ENCODE measurements at regions not wholly inside any gene's neighbourhood (a gene's known extent, or its start where the extent isn't known, plus 50 kb on each side); places are given as distances from the start of the nearest gene placed in this dataset.
A peak's percentile ranks its signal among the peaks of the same experiment; 100 is the strongest.

DNA sequence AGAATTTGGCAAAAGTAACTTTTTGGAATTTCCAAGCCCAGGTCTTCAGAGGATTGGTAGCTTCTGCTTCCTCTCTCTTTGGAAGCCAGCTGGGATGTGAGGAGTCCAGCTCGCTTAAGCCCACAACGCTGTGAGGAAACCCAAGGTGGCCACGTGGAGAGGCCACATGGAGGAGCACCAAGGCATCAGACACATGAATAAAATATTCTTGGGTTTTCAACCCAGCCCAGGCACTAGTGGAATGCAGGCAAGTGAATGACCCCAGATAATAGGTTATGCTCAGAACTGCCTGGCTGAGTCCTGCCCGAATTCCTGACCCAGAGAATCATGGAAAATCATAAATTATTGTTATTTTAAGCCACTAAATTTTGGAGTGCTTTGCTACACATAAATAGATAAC, 119.7 kb upstream of the PARP11 start:
- Histone ChIP-seq H2BK5ac (ENCODE audit: low read length) (no peak overlapping the region), H3K9me3 (replicated peaks in 1 of 2; ENCODE audit: control insufficient read depth in 2 of 2, insufficient read depth in 1 of 2, low read depth in 1 of 2, low read length in 2 of 2) (no peaks in the 10 kb centered on the region), H3K27me3 (ENCODE audit: control insufficient read depth in 3 of 3, insufficient read depth in 3 of 3, low read depth in 1 of 3, low read length in 3 of 3) (no peaks in the 10 kb centered on the region), H2BK15ac (ENCODE audit: low read length) (no peak overlapping the region), H3K79me1 (ENCODE audit: low read depth, low read length) (no peaks in the 10 kb centered on the region), H2AK5ac (ENCODE audit: low read depth, low read length) (no peak overlapping the region), H2AFZ (ENCODE audit: low read length) (no peak overlapping the region), H3K23ac (ENCODE audit: low read depth, low read length, poor library complexity) (no peak overlapping the region), H2BK120ac (ENCODE audit: low read depth, low read length) (no peak overlapping the region), H2BK12ac (ENCODE audit: low read length) (no peak overlapping the region), H3K4me1 (ENCODE audit: control insufficient read depth in 2 of 2, insufficient read depth in 1 of 2, low read depth in 1 of 2, low read length in 2 of 2) (peaks cover 0 to 17% of the 10 kb centered on the region in 2 donors), H3K9ac (ENCODE audit: low read depth, low read length, poor library complexity) (no peak overlapping the region), H3K27ac (replicated peaks; ENCODE audit: low read length) (no peak overlapping the region), H4K91ac (ENCODE audit: low read depth, low read length, poor library complexity) (no peak overlapping the region), H3K4ac (ENCODE audit: low read length) (no peak overlapping the region), H3K18ac (ENCODE audit: low read length) (no peak overlapping the region), H3K4me3 (ENCODE audit: low read length in 2 of 2) (no peak overlapping the region), H3K4me2 (ENCODE audit: insufficient read depth, low read length, poor library complexity, severe bottlenecking) (no peak overlapping the region), H3K14ac (ENCODE audit: low read length) (no peak overlapping the region), H3K36me3 (replicated peaks in 1 of 2; ENCODE audit: control insufficient read depth in 2 of 2, insufficient read depth in 2 of 2, low read length in 2 of 2) (no peaks in the 10 kb centered on the region), H4K8ac (ENCODE audit: low read depth, low read length) (no peak overlapping the region)
- DNase-seq (ENCODE audit: low spot score): no peak
- WGBS, 2 donors (ENCODE audit: extremely low coverage in 2 of 2, insufficient read length in 2 of 2, insufficient replicate concordance in 1 of 2): no CpG with 5 or more reads among the region's 4 CpGs

DNA sequence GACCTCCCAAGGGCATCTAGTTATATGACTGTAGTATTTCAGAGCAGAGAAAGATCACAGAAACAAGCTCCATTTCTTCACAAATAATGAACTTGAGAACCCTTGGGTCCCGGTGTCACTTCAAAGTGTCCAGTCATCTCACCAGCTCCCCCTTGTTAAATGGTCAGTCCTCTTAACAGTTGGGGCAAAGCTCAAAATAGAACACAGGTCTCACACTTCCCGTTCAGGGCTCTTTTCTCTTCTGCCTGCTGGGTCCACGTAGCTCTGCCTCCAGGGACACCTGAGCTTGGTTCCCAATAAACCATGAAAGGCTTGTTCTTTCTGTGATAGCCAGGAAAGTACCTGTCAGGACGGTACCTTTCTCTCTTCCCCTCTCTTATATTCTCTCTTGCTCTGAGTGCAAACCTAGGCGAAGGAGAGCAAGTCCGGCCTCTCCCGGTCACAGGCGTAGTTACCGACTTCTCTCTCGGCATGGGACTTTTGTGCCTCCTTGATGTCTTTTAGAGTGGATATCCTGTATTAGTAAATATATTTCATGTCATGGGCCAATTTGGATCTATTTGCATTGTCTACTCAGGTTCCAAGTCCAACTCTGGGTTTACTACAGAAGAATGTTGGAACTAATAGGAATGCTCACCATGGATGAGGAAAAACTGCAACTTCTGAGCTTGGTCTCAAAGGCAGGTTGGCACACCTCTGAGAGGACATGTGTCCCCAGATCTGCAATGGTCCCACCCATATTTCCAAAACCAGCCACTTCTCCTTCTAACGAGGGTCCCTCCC, 118.8 kb upstream of the PARP11 start:
- no peak overlapping the region for H3K27ac ChIP-seq (replicated peaks; ENCODE audit: low read length)
- H3K4me1 ChIP-seq (ENCODE audit: control insufficient read depth in 2 of 2, insufficient read depth in 1 of 2, low read depth in 1 of 2, low read length in 2 of 2): peaks cover 0 to 17% of the 10 kb centered on the region in 2 donors
- H3K27me3 ChIP-seq (ENCODE audit: control insufficient read depth in 3 of 3, insufficient read depth in 3 of 3, low read depth in 1 of 3, low read length in 3 of 3): no peaks in the 10 kb centered on the region
- H2BK15ac ChIP-seq (ENCODE audit: low read length): no peak overlapping the region
- no peak overlapping the region for H3K9ac ChIP-seq (ENCODE audit: low read depth, low read length, poor library complexity)
- H3K14ac ChIP-seq (ENCODE audit: low read length): no peak overlapping the region
- H3K23ac ChIP-seq (ENCODE audit: low read depth, low read length, poor library complexity): no peak overlapping the region
- no peak overlapping the region for H3K4ac ChIP-seq (ENCODE audit: low read length)
- H4K8ac ChIP-seq (ENCODE audit: low read depth, low read length): no peak overlapping the region
- H2BK5ac ChIP-seq (ENCODE audit: low read length): no peak overlapping the region
- no peaks in the 10 kb centered on the region for H3K36me3 ChIP-seq (replicated peaks in 1 of 2; ENCODE audit: control insufficient read depth in 2 of 2, insufficient read depth in 2 of 2, low read length in 2 of 2)
- WGBS, 2 donors (ENCODE audit: extremely low coverage in 2 of 2, insufficient read length in 2 of 2, insufficient replicate concordance in 1 of 2): no CpG with 5 or more reads among the region's 11 CpGs
- H3K79me1 ChIP-seq (ENCODE audit: low read depth, low read length): no peaks in the 10 kb centered on the region
- H4K91ac ChIP-seq (ENCODE audit: low read depth, low read length, poor library complexity): no peak overlapping the region
- H2BK120ac ChIP-seq (ENCODE audit: low read depth, low read length): no peak overlapping the region
- DNase-seq (ENCODE audit: low spot score): no peak
- H3K4me2 ChIP-seq (ENCODE audit: insufficient read depth, low read length, poor library complexity, severe bottlenecking): no peak overlapping the region
- H2BK12ac ChIP-seq (ENCODE audit: low read length): no peak overlapping the region
- no peak overlapping the region for H3K4me3 ChIP-seq (ENCODE audit: low read length in 2 of 2)
- H2AFZ ChIP-seq (ENCODE audit: low read length): no peak overlapping the region
- no peak overlapping the region for H3K18ac ChIP-seq (ENCODE audit: low read length)
- no peak overlapping the region for H2AK5ac ChIP-seq (ENCODE audit: low read depth, low read length)
- no peaks in the 10 kb centered on the region for H3K9me3 ChIP-seq (replicated peaks in 1 of 2; ENCODE audit: control insufficient read depth in 2 of 2, insufficient read depth in 1 of 2, low read depth in 1 of 2, low read length in 2 of 2)

DNA sequence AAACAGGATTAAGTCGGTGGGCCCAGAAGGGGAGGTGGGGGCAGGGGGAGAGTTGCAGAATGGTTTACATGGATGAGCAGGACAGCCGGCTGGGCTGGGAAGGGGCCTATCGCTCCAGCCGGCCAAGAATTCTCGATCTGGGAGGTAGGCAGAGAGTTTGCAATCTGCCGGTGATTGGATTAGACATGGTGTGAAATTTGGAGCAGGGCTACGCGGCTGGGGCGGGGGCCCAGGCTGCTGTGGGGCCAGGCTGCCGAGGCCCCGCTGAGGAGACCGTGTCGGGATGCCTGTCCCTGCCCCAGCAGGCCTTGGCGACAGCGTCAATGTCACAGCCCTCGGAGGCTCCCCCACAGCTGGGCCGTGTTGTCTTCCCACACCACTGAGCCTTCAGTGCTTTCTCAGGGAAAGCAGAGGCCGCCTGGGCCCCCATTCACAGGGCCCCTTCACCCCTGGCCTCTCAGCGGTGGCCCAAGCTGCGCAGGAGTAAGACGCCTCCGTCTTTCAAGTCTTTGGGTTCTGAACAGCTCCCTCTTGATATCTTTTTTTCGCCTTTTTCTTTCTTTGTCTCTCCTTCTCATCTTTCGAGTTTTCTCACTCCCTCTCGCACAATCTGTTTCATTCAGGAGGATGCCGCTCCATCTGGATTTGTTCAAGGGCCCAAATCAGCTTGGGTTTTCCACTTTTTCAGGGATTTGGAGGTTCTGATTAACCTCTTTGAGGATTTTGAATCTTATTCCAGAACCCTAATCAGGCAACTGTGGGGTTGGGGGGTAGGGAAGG, 117.5 kb upstream of the PARP11 start:
- Histone ChIP-seq H2BK12ac (ENCODE audit: low read length) (no peak overlapping the region), H4K91ac (ENCODE audit: low read depth, low read length, poor library complexity) (no peak overlapping the region), H3K9ac (ENCODE audit: low read depth, low read length, poor library complexity) (no peak overlapping the region), H2BK120ac (ENCODE audit: low read depth, low read length) (no peak overlapping the region), H3K14ac (ENCODE audit: low read length) (no peak overlapping the region), H3K4ac (ENCODE audit: low read length) (peak overlapping the region; percentile 14), H3K79me1 (ENCODE audit: low read depth, low read length) (no peaks in the 10 kb centered on the region), H3K36me3 (replicated peaks in 1 of 2; ENCODE audit: control insufficient read depth in 2 of 2, insufficient read depth in 2 of 2, low read length in 2 of 2) (no peaks in the 10 kb centered on the region), H2AFZ (ENCODE audit: low read length) (peak overlapping the region; percentile 82), H3K9me3 (replicated peaks in 1 of 2; ENCODE audit: control insufficient read depth in 2 of 2, insufficient read depth in 1 of 2, low read depth in 1 of 2, low read length in 2 of 2) (no peaks in the 10 kb centered on the region), H3K27ac (replicated peaks; ENCODE audit: low read length) (no peak overlapping the region), H3K23ac (ENCODE audit: low read depth, low read length, poor library complexity) (peak overlapping the region; percentile 9), H3K18ac (ENCODE audit: low read length) (peak overlapping the region; percentile 65), H3K4me2 (ENCODE audit: insufficient read depth, low read length, poor library complexity, severe bottlenecking) (no peak overlapping the region), H2AK5ac (ENCODE audit: low read depth, low read length) (no peak overlapping the region), H3K27me3 (ENCODE audit: control insufficient read depth in 3 of 3, insufficient read depth in 3 of 3, low read depth in 1 of 3, low read length in 3 of 3) (no peaks in the 10 kb centered on the region), H3K4me1 (ENCODE audit: control insufficient read depth in 2 of 2, insufficient read depth in 1 of 2, low read depth in 1 of 2, low read length in 2 of 2) (peaks cover 0 to 15% of the 10 kb centered on the region in 2 donors), H2BK15ac (ENCODE audit: low read length) (peak overlapping the region; percentile 77), H4K8ac (ENCODE audit: low read depth, low read length) (no peak overlapping the region), H3K4me3 (ENCODE audit: low read length in 2 of 2) (no peak overlapping the region), H2BK5ac (ENCODE audit: low read length) (no peak overlapping the region)
- no peak for DNase-seq (ENCODE audit: low spot score)
- WGBS, 2 donors (ENCODE audit: extremely low coverage in 2 of 2, insufficient read length in 2 of 2, insufficient replicate concordance in 1 of 2): no CpG with 5 or more reads among the region's 26 CpGs

DNA sequence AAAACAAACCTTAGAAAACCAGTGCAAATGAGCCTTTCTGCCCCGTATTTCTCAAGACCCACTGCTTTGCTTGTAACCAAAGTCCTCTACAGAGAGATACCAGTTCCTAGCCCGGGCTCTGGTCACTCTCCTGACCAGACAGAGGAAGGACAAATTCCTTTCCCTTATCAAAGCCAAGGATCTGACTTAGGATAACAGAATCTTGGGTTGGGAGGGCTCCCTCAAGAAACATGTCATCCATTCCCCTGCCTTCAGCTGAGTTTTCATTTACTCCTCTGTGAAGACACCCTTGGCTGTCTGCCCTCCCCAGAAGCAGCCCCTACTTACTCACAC, 116.0 kb upstream of the PARP11 start:
- no peak overlapping the region for H3K4me3 ChIP-seq (ENCODE audit: low read length in 2 of 2)
- H3K4me1 ChIP-seq (ENCODE audit: control insufficient read depth in 2 of 2, insufficient read depth in 1 of 2, low read depth in 1 of 2, low read length in 2 of 2): peaks cover 0 to 10% of the 10 kb centered on the region in 2 donors
- DNase-seq (ENCODE audit: low spot score): no peak
- H2BK5ac ChIP-seq (ENCODE audit: low read length): no peak overlapping the region
- H3K36me3 ChIP-seq (replicated peaks in 1 of 2; ENCODE audit: control insufficient read depth in 2 of 2, insufficient read depth in 2 of 2, low read length in 2 of 2): no peaks in the 10 kb centered on the region
- no peak overlapping the region for H3K14ac ChIP-seq (ENCODE audit: low read length)
- H3K27ac ChIP-seq (replicated peaks; ENCODE audit: low read length): no peak overlapping the region
- no peak overlapping the region for H3K4me2 ChIP-seq (ENCODE audit: insufficient read depth, low read length, poor library complexity, severe bottlenecking)
- H3K9me3 ChIP-seq (replicated peaks in 1 of 2; ENCODE audit: control insufficient read depth in 2 of 2, insufficient read depth in 1 of 2, low read depth in 1 of 2, low read length in 2 of 2): no peaks in the 10 kb centered on the region
- H3K4ac ChIP-seq (ENCODE audit: low read length): no peak overlapping the region
- no peaks in the 10 kb centered on the region for H3K79me1 ChIP-seq (ENCODE audit: low read depth, low read length)
- H3K27me3 ChIP-seq (ENCODE audit: control insufficient read depth in 3 of 3, insufficient read depth in 3 of 3, low read depth in 1 of 3, low read length in 3 of 3): no peaks in the 10 kb centered on the region
- H3K18ac ChIP-seq (ENCODE audit: low read length): no peak overlapping the region
- H3K9ac ChIP-seq (ENCODE audit: low read depth, low read length, poor library complexity): no peak overlapping the region
- no peak overlapping the region for H3K23ac ChIP-seq (ENCODE audit: low read depth, low read length, poor library complexity)
- no peak overlapping the region for H2BK120ac ChIP-seq (ENCODE audit: low read depth, low read length)
- no CpG with 5 or more reads among the region's 2 CpGs for WGBS, 2 donors (ENCODE audit: extremely low coverage in 2 of 2, insufficient read length in 2 of 2, insufficient replicate concordance in 1 of 2)
- no peak overlapping the region for H4K8ac ChIP-seq (ENCODE audit: low read depth, low read length)
- H2AK5ac ChIP-seq (ENCODE audit: low read depth, low read length): no peak overlapping the region
- no peak overlapping the region for H4K91ac ChIP-seq (ENCODE audit: low read depth, low read length, poor library complexity)
- no peak overlapping the region for H2BK15ac ChIP-seq (ENCODE audit: low read length)
- H2BK12ac ChIP-seq (ENCODE audit: low read length): no peak overlapping the region
- peak overlapping the region; percentile 25 for H2AFZ ChIP-seq (ENCODE audit: low read length)
